ENCODE measurements at regions not wholly inside any gene's neighbourhood (a gene's known extent, or its start where the extent isn't known, plus 50 kb on each side); places are given as distances from the start of the nearest gene placed in this dataset.

GRCh38 chr14:58836303-58836974 is 198.7 kb downstream of the DACT1 start:
- H3K4me3 ChIP-seq (ENCODE audit: low read depth, low read length): no peak overlapping the region
- no peak overlapping the region for H3K4me3 Mint-ChIP-seq (ENCODE audit: unreplicated experiment)
- H3K4me1 ChIP-seq: no peaks in the 10 kb centered on the region
- no peak for TF ChIP-seq CTCF (IDR thresholded peaks at IDR 0.05; ENCODE audit: insufficient read depth in 1 of 2, low read depth in 1 of 2, low read length in 1 of 2, severe bottlenecking in 1 of 2, unreplicated experiment in 1 of 2)
- no TSS peak for BruUV-seq (replicated peaks)
- no peaks in the 10 kb centered on the region for H3K36me3 ChIP-seq (ENCODE audit: control insufficient read depth, insufficient read depth, low read length)
- no peak for DNase-seq
- no peaks in the 10 kb centered on the region for H3K9me3 Mint-ChIP-seq (ENCODE audit: unreplicated experiment)
- ChIA-PET CTCF (no interaction called here), POLR2A (no interaction called here)
- H3K4me1 Mint-ChIP-seq (ENCODE audit: low read depth, unreplicated experiment): no peaks in the 10 kb centered on the region
- no peaks in the 10 kb centered on the region for H3K9me3 ChIP-seq
- H3K27ac Mint-ChIP-seq (ENCODE audit: unreplicated experiment): no peak overlapping the region
- H3K36me3 Mint-ChIP-seq (ENCODE audit: insufficient read depth, unreplicated experiment): no peaks in the 10 kb centered on the region
- no peaks in the 10 kb centered on the region for H3K27me3 Mint-ChIP-seq (ENCODE audit: insufficient read depth, unreplicated experiment)
- intact Hi-C loops (cut with micrococcal nuclease; ENCODE audit: unreplicated experiment): no loop called here
- H3K27me3 ChIP-seq (replicated peaks; ENCODE audit: control insufficient read depth, insufficient read depth, low read length): no peaks in the 10 kb centered on the region

GRCh38 chr14:58839233-58839632 is 201.5 kb downstream of the DACT1 start:
- no peak for DNase-seq
- BruUV-seq (replicated peaks): no TSS peak
- H3K4me3 Mint-ChIP-seq (ENCODE audit: unreplicated experiment): no peak overlapping the region
- H3K27me3 ChIP-seq (replicated peaks; ENCODE audit: control insufficient read depth, insufficient read depth, low read length): no peaks in the 10 kb centered on the region
- POLR2A ChIA-PET: no interaction called here
- H3K4me1 ChIP-seq: no peaks in the 10 kb centered on the region
- no peak overlapping the region for H3K4me3 ChIP-seq (ENCODE audit: low read depth, low read length)
- intact Hi-C loops (cut with micrococcal nuclease; ENCODE audit: unreplicated experiment): no loop called here
- no peak overlapping the region for H3K27ac Mint-ChIP-seq (ENCODE audit: unreplicated experiment)
- H3K36me3 Mint-ChIP-seq (ENCODE audit: insufficient read depth, unreplicated experiment): no peaks in the 10 kb centered on the region
- H3K9me3 ChIP-seq: no peaks in the 10 kb centered on the region
- CTCF ChIA-PET: no interaction called here
- no peaks in the 10 kb centered on the region for H3K36me3 ChIP-seq (ENCODE audit: control insufficient read depth, insufficient read depth, low read length)
- no peaks in the 10 kb centered on the region for H3K9me3 Mint-ChIP-seq (ENCODE audit: unreplicated experiment)
- no peaks in the 10 kb centered on the region for H3K27me3 Mint-ChIP-seq (ENCODE audit: insufficient read depth, unreplicated experiment)
- no peaks in the 10 kb centered on the region for H3K4me1 Mint-ChIP-seq (ENCODE audit: low read depth, unreplicated experiment)
- no peak for TF ChIP-seq CTCF (IDR thresholded peaks at IDR 0.05; ENCODE audit: insufficient read depth in 1 of 2, low read depth in 1 of 2, low read length in 1 of 2, severe bottlenecking in 1 of 2, unreplicated experiment in 1 of 2)

- Mint-ChIP-seq H3K36me3 (ENCODE audit: insufficient read depth, unreplicated experiment) (no peaks in the 10 kb centered on the region), H3K9me3 (ENCODE audit: unreplicated experiment) (no peaks in the 10 kb centered on the region), H3K27ac (ENCODE audit: unreplicated experiment) (no peak overlapping the region), H3K4me1 (ENCODE audit: low read depth, unreplicated experiment) (no peaks in the 10 kb centered on the region), H3K4me3 (ENCODE audit: unreplicated experiment) (no peak overlapping the region), H3K27me3 (ENCODE audit: insufficient read depth, unreplicated experiment) (no peaks in the 10 kb centered on the region)
- Histone ChIP-seq H3K4me3 (ENCODE audit: low read depth, low read length) (no peak overlapping the region), H3K27me3 (replicated peaks; ENCODE audit: control insufficient read depth, insufficient read depth, low read length) (no peaks in the 10 kb centered on the region), H3K4me1 (no peaks in the 10 kb centered on the region), H3K36me3 (ENCODE audit: control insufficient read depth, insufficient read depth, low read length) (no peaks in the 10 kb centered on the region), H3K9me3 (no peaks in the 10 kb centered on the region)
- BruUV-seq (replicated peaks): no TSS peak
- ChIA-PET CTCF (no interaction called here), POLR2A (no interaction called here)
- DNase-seq: no peak
- intact Hi-C loops (cut with micrococcal nuclease; ENCODE audit: unreplicated experiment): no loop called here
- TF ChIP-seq CTCF (IDR thresholded peaks at IDR 0.05; ENCODE audit: insufficient read depth in 1 of 2, low read depth in 1 of 2, low read length in 1 of 2, severe bottlenecking in 1 of 2, unreplicated experiment in 1 of 2): no peak
These were observed 206.8 kb downstream of the DACT1 start for GRCh38 chr14:58844544-58844943.
